Neural cell (in vitro differentiated cells): ENCODE measurements at regions not wholly inside any gene's neighbourhood (a gene's known extent, or its start where the extent isn't known, plus 50 kb on each side); places are given as distances from the start of the nearest gene placed in this dataset.

Source experiments
- H2AFZ ChIP-seq: fragments of 200-600, 300-800 bp; sonication (generic), shearing (Covaris generic); 2 replicates; pipeline ENCODE4 v1.6.0; 2014; ENCODE audit warnings: low read depth, mild to moderate bottlenecking, antibody characterized with exemption, low read length, moderate library complexity
- H3F3A ChIP-seq: fragments of 200-600 bp; shearing (Covaris generic); 2 replicates; pipeline ENCODE4 v1.6.1; 2016; ENCODE audit warnings: mild to moderate bottlenecking, moderate library complexity, mixed read lengths, antibody characterized with exemption, low read length; ENCODE audit not compliant: insufficient read depth, poor library complexity, severe bottlenecking
- H3K27ac ChIP-seq: fragments of 200-600, 300-800 bp; sonication (generic), shearing (Covaris generic); 2 replicates; pipeline ENCODE4 v1.5.1; 2014; ENCODE audit warnings: mild to moderate bottlenecking, low read length, moderate library complexity
- H3K27me3 ChIP-seq: fragments of 300-800, 200-600 bp; sonication (generic), shearing (Covaris generic); 2 replicates; pipeline ENCODE4 v1.6.0; 2014; ENCODE audit warnings: mild to moderate bottlenecking, low read depth, low read length, moderate library complexity; ENCODE audit not compliant: insufficient read depth
- H3K36me3 ChIP-seq: fragments of 300-800, 200-600 bp; sonication (generic), shearing (Covaris generic); 2 replicates; pipeline ENCODE4 v1.5.1; 2014; ENCODE audit warnings: mild to moderate bottlenecking, antibody characterized with exemption, low read length, moderate library complexity; ENCODE audit not compliant: insufficient read depth
- H3K4me2 ChIP-seq: fragments of 300-800, 200-600 bp; sonication (generic), shearing (Covaris generic); 2 replicates; pipeline ENCODE4 v1.6.0; 2014; ENCODE audit warnings: mild to moderate bottlenecking, low read length
- H3K4me3 ChIP-seq: fragments of 300-800, 200-600 bp; sonication (generic), shearing (Covaris generic); 2 replicates; pipeline ENCODE4 v1.5.1; 2014; ENCODE audit warnings: mild to moderate bottlenecking, low read length, moderate library complexity
- H3K79me2 ChIP-seq: fragments of 200-600 bp; shearing (Covaris generic); replicated peaks from 2 replicates; pipeline ENCODE4 v1.6.0; 2014; ENCODE audit warnings: mild to moderate bottlenecking, low read length, moderate library complexity; ENCODE audit not compliant: insufficient read depth
- H3K9ac ChIP-seq: fragments of 300-800, 200-600 bp; sonication (generic), shearing (Covaris generic); 2 replicates; pipeline ENCODE4 v1.6.1; 2016; ENCODE audit warnings: mild to moderate bottlenecking, low read length, mixed read lengths
- H3K9me2 ChIP-seq: fragments of 200-600 bp; shearing (Covaris generic); 2 replicates; pipeline ENCODE4 v1.6.1; 2016; ENCODE audit warnings: mild to moderate bottlenecking, low read length, mixed read lengths; ENCODE audit not compliant: insufficient read depth
- H3K9me3 ChIP-seq: fragments of 200-600, 300-800 bp; sonication (generic), shearing (Covaris generic); 2 replicates; pipeline ENCODE4 v1.6.1; 2016; ENCODE audit warnings: mild to moderate bottlenecking, mixed run types, low read length, moderate library complexity, mixed read lengths
- H4K20me1 ChIP-seq: fragments of 200-600 bp; shearing (Covaris generic); 2 replicates; pipeline ENCODE4 v1.6.1; 2016; ENCODE audit warnings: mild to moderate bottlenecking, mixed run types; ENCODE audit not compliant: insufficient read depth
- EP300 ChIP-seq: fragments of 450-650 bp; conservative IDR thresholded peaks from 2 replicates; pipeline ENCODE4 v1.6.1; 2014; ENCODE audit warnings: antibody characterized with exemption, mild to moderate bottlenecking, moderate library complexity; ENCODE audit not compliant: poor library complexity, severe bottlenecking
- EZH2 ChIP-seq: fragments of 200-600, 300-800 bp; shearing (Covaris generic), sonication (generic); IDR thresholded peaks from 2 replicates; pipeline ENCODE4 v1.6.1; 2014; ENCODE audit warnings: antibody characterized with exemption, low read length, borderline replicate concordance, mild to moderate bottlenecking; ENCODE audit not compliant: insufficient read depth, poor library complexity, severe bottlenecking
- MXI1 ChIP-seq: fragments of 450-650 bp; conservative IDR thresholded peaks from 2 replicates; pipeline ENCODE4 v1.6.1; 2014; ENCODE audit warnings: antibody characterized with exemption, mild to moderate bottlenecking; ENCODE audit not compliant: poor library complexity, severe bottlenecking
- POLR2AphosphoS5 ChIP-seq: IDR thresholded peaks from 2 replicates; pipeline ENCODE4 v1.6.1; 2012
- RAD21 ChIP-seq: fragments of 450-650 bp; conservative IDR thresholded peaks from 2 replicates; pipeline ENCODE4 v1.6.1; 2014; ENCODE audit warnings: antibody characterized with exemption, mild to moderate bottlenecking, moderate library complexity
- SMC3 ChIP-seq: fragments of 450-650 bp; conservative IDR thresholded peaks from 2 replicates; pipeline ENCODE4 v1.6.1; 2014; ENCODE audit warnings: antibody characterized with exemption, mild to moderate bottlenecking, moderate library complexity; ENCODE audit not compliant: poor library complexity
- TAF1 ChIP-seq: IDR thresholded peaks from 2 replicates; pipeline ENCODE4 v1.6.1; 2012; ENCODE audit warnings: low read depth
- TF ChIP-seq, protein P1 (sequence below): IDR thresholded peaks from 2 replicates; pipeline ENCODE4 v1.6.1; 2012; ENCODE audit warnings: borderline replicate concordance
- TF ChIP-seq, protein P2 (sequence below): fragments of 450-650 bp; IDR thresholded peaks from 2 replicates; pipeline ENCODE4 v1.5.1; 2014; ENCODE audit warnings: antibody characterized with exemption, mild to moderate bottlenecking, moderate library complexity; ENCODE audit not compliant: poor library complexity, severe bottlenecking

DNA sequence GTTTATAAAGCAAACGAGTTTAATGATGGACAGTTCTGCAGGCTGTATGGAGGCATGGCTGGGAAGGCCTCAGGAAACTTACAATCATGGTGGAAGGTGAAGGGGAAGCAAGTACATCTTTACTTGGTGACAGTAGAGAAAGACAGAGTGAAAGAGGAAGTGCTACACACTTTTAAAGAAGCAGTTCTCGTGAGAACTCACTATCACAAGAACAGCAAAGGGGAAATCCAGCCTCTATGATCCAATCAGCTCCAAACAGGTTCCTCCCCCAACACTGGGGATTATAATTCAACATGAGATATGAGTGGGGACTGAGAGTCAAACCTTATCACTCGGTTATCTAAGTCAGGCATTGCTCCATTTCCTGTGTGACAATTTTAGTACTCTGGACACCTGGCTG lies 189.9 kb upstream of the CNTN1 start:
- no peaks in the 10 kb centered on the region for H3K36me3 ChIP-seq
- no peak overlapping the region for H3K4me2 ChIP-seq
- no peaks in the 10 kb centered on the region for H4K20me1 ChIP-seq
- no peaks in the 10 kb centered on the region for H3K9me3 ChIP-seq
- no peaks in the 10 kb centered on the region for H3K27me3 ChIP-seq
- TF ChIP-seq SMC3, result no peak
- no peaks in the 10 kb centered on the region for H3K79me2 ChIP-seq
- no peak overlapping the region for H3K9ac ChIP-seq
- no peak overlapping the region for H3K27ac ChIP-seq
- no peaks in the 10 kb centered on the region for H3K9me2 ChIP-seq
- no peak overlapping the region for H3K4me3 ChIP-seq
- no peak overlapping the region for H2AFZ ChIP-seq
- no peaks in the 10 kb centered on the region for H3F3A ChIP-seq

DNA sequence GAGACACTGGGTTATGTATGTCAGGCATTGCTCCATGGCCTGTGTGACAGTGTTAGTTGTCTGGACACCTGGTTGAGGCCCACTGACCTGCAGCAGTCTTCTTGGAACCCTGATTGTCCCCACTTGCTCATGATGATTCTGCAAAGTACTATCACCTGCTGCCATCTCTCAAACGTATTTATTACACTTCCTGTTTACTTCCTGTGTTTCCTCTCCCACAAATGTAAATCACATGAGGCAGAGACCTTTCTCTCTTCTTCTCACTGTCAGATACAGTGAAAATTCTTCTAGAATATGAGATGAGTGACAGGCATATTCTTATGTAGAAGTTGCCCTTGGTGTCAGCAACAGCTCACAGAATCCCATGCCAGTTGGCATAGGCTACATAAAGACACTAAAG lies 186.9 kb upstream of the CNTN1 start:
- no peaks in the 10 kb centered on the region for H3K9me2 ChIP-seq
- H3K9ac ChIP-seq, result no peak overlapping the region
- no peaks in the 10 kb centered on the region for H4K20me1 ChIP-seq
- no peaks in the 10 kb centered on the region for H3K79me2 ChIP-seq
- H3K9me3 ChIP-seq, result no peaks in the 10 kb centered on the region
- H3K4me3 ChIP-seq, result no peak overlapping the region
- H3K27ac ChIP-seq, result no peak overlapping the region
- no peak overlapping the region for H2AFZ ChIP-seq
- no peak overlapping the region for H3K4me2 ChIP-seq
- H3F3A ChIP-seq, result no peaks in the 10 kb centered on the region
- no peaks in the 10 kb centered on the region for H3K27me3 ChIP-seq
- H3K36me3 ChIP-seq, result no peaks in the 10 kb centered on the region
- TF ChIP-seq POLR2AphosphoS5 (no peak), RAD21 (no peak)
- TF ChIP-seq, protein P1, sequence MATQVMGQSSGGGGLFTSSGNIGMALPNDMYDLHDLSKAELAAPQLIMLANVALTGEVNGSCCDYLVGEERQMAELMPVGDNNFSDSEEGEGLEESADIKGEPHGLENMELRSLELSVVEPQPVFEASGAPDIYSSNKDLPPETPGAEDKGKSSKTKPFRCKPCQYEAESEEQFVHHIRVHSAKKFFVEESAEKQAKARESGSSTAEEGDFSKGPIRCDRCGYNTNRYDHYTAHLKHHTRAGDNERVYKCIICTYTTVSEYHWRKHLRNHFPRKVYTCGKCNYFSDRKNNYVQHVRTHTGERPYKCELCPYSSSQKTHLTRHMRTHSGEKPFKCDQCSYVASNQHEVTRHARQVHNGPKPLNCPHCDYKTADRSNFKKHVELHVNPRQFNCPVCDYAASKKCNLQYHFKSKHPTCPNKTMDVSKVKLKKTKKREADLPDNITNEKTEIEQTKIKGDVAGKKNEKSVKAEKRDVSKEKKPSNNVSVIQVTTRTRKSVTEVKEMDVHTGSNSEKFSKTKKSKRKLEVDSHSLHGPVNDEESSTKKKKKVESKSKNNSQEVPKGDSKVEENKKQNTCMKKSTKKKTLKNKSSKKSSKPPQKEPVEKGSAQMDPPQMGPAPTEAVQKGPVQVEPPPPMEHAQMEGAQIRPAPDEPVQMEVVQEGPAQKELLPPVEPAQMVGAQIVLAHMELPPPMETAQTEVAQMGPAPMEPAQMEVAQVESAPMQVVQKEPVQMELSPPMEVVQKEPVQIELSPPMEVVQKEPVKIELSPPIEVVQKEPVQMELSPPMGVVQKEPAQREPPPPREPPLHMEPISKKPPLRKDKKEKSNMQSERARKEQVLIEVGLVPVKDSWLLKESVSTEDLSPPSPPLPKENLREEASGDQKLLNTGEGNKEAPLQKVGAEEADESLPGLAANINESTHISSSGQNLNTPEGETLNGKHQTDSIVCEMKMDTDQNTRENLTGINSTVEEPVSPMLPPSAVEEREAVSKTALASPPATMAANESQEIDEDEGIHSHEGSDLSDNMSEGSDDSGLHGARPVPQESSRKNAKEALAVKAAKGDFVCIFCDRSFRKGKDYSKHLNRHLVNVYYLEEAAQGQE, result no peak

DNA sequence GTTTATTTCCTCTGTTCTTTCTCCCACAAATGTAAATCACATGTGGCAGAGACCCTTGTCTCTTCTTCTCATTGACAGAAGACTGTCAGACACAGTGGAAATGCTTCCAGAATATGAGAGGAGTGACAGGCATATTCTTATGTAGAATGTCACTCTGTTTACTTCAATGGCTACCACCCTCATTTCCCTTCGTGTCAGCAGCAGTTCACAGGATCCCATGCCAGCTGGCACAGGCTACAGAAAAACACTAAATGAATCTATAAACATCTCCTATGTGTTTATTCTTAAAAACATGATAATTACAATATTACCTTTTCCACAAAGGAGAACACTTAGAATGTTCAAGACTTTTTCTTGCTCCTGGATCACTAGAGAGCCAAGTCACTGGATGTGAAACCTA lies 183.8 kb upstream of the CNTN1 start:
- no peak overlapping the region for H3K9ac ChIP-seq
- no peaks in the 10 kb centered on the region for H3K9me2 ChIP-seq
- H3F3A ChIP-seq, result no peaks in the 10 kb centered on the region
- no peaks in the 10 kb centered on the region for H4K20me1 ChIP-seq
- no peaks in the 10 kb centered on the region for H3K79me2 ChIP-seq
- no peaks in the 10 kb centered on the region for H3K9me3 ChIP-seq
- no peaks in the 10 kb centered on the region for H3K27me3 ChIP-seq
- H3K4me2 ChIP-seq, result no peak overlapping the region
- H3K4me3 ChIP-seq, result no peak overlapping the region
- H3K36me3 ChIP-seq, result no peaks in the 10 kb centered on the region
- no peak overlapping the region for H3K27ac ChIP-seq
- H2AFZ ChIP-seq, result no peak overlapping the region
- TF ChIP-seq EP300 (peak; percentile 83), RAD21 (no peak), TAF1 (no peak), SMC3 (no peak), MXI1 (no peak), EZH2 (no peak), POLR2AphosphoS5 (peak; percentile 25)

DNA sequence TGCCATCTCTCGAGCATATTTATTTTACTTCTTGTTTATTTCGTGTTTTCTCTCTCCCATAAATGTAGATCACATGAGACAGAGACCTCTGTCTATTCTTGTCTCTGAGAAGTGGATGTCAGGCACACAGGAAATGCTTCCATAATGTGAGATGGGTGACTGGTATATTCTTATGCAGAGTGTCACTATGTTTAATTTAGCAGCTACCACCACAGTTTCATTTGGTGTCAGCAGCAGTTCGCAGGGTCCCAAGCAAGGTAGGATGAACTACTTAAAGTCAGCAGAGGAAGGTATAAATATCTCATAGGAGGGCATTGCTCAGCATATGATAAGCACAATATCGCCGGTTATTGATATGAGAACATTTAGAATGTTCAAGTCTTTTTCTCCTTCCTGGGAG lies 180.9 kb upstream of the CNTN1 start:
- H3K27ac ChIP-seq, result no peak overlapping the region
- no peak overlapping the region for H3K9ac ChIP-seq
- H3K9me3 ChIP-seq, result no peaks in the 10 kb centered on the region
- H3K27me3 ChIP-seq, result no peaks in the 10 kb centered on the region
- H3K9me2 ChIP-seq, result no peaks in the 10 kb centered on the region
- H4K20me1 ChIP-seq, result no peaks in the 10 kb centered on the region
- no peak overlapping the region for H2AFZ ChIP-seq
- no peak overlapping the region for H3K4me2 ChIP-seq
- H3F3A ChIP-seq, result no peaks in the 10 kb centered on the region
- TF ChIP-seq RAD21 (no peak), POLR2AphosphoS5 (no peak), EZH2 (no peak), MXI1 (no peak), TAF1 (no peak), EP300 (no peak), SMC3 (no peak)
- TF ChIP-seq, protein P1, result no peak
- TF ChIP-seq, protein P2, sequence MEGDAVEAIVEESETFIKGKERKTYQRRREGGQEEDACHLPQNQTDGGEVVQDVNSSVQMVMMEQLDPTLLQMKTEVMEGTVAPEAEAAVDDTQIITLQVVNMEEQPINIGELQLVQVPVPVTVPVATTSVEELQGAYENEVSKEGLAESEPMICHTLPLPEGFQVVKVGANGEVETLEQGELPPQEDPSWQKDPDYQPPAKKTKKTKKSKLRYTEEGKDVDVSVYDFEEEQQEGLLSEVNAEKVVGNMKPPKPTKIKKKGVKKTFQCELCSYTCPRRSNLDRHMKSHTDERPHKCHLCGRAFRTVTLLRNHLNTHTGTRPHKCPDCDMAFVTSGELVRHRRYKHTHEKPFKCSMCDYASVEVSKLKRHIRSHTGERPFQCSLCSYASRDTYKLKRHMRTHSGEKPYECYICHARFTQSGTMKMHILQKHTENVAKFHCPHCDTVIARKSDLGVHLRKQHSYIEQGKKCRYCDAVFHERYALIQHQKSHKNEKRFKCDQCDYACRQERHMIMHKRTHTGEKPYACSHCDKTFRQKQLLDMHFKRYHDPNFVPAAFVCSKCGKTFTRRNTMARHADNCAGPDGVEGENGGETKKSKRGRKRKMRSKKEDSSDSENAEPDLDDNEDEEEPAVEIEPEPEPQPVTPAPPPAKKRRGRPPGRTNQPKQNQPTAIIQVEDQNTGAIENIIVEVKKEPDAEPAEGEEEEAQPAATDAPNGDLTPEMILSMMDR, result no peak
- no peak overlapping the region for H3K4me3 ChIP-seq
- H3K79me2 ChIP-seq, result no peaks in the 10 kb centered on the region
- H3K36me3 ChIP-seq, result no peaks in the 10 kb centered on the region
